ENCODE measurements at regions not wholly inside any gene's neighbourhood (a gene's known extent, or its start where the extent isn't known, plus 50 kb on each side); places are given as distances from the start of the nearest gene placed in this dataset.

GRCh38 chr19:29131456-29131855 lies 81.5 kb downstream of the UQCRFS1 start:
- Histone ChIP-seq H3K27me3 (peaks cover 0 to 2% (median 0%) of the 10 kb centered on the region in 3 donors), H3K36me3 (no peaks in the 10 kb centered on the region), H3K4me3 (no peak overlapping the region), H3K27ac (no peak overlapping the region), H3K4me1 (no peaks in the 10 kb centered on the region), H3K9me3 (no peaks in the 10 kb centered on the region)
- intact Hi-C loops (cut with DNase I; ENCODE audit: low total_unique reads), result no loop called here
- DNase-seq, result no peak
- in situ Hi-C loops (cut with MboI; ENCODE audit: low sequenced_read_pairs in 4 of 4), result no loop called here
- no peak for ATAC-seq
- no peak for TF ChIP-seq CTCF (IDR thresholded peaks at IDR 0.05 in 4 of 5, conservative IDR thresholded peaks at IDR 0.05 in 1 of 5)
- TF ChIP-seq POLR2A (IDR thresholded peaks at IDR 0.05), result no peak

DNA sequence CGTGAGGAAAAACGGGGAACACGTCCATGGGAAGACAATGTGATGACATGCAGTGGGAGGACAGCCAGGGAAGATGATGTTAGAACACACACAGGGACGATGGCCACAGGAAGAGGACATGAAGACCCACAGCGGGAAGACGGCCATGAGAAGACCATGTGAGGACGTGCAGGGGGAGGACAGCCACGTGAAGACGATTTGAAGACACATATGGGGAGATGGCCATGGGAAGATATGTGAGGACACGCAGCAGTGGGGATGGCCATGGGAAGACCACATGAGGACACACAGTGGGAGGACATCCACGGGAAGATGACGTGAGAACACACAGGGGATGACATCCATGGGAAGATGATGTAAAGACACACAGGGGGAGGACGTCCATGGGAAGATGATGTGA lies 83.8 kb downstream of the UQCRFS1 start:
- intact Hi-C loops (cut with DNase I; ENCODE audit: low total_unique reads), result no loop called here
- H3K9me3 ChIP-seq, result no peaks in the 10 kb centered on the region
- H3K27ac ChIP-seq, result no peak overlapping the region
- H3K4me3 ChIP-seq, result no peak overlapping the region
- DNase-seq, result no peak
- TF ChIP-seq CTCF (IDR thresholded peaks at IDR 0.05 in 4 of 5, conservative IDR thresholded peaks at IDR 0.05 in 1 of 5), result no peak
- no peak for TF ChIP-seq POLR2A (IDR thresholded peaks at IDR 0.05)
- H3K27me3 ChIP-seq, result peaks cover 0 to 2% (median 0%) of the 10 kb centered on the region in 3 donors
- ATAC-seq, result no peak
- H3K4me1 ChIP-seq, result no peaks in the 10 kb centered on the region
- no peaks in the 10 kb centered on the region for H3K36me3 ChIP-seq
- in situ Hi-C loops (cut with MboI; ENCODE audit: low sequenced_read_pairs in 4 of 4), result no loop called here

- Histone ChIP-seq H3K27ac (no peak overlapping the region), H3K36me3 (no peaks in the 10 kb centered on the region), H3K4me3 (no peak overlapping the region), H3K27me3 (peaks cover 0 to 2% (median 0%) of the 10 kb centered on the region in 3 donors), H3K9me3 (no peaks in the 10 kb centered on the region), H3K4me1 (no peaks in the 10 kb centered on the region)
- TF ChIP-seq CTCF (IDR thresholded peaks at IDR 0.05 in 4 of 5, conservative IDR thresholded peaks at IDR 0.05 in 1 of 5), result no peak
- no peak for TF ChIP-seq POLR2A (IDR thresholded peaks at IDR 0.05)
- intact Hi-C loops (cut with DNase I; ENCODE audit: low total_unique reads) (no loop called here), in situ Hi-C loops (cut with MboI; ENCODE audit: low sequenced_read_pairs in 4 of 4) (no loop called here)
- DNase-seq (no peak), ATAC-seq (no peak)
Measured at GRCh38 chr19:29128203-29128602, 84.7 kb downstream of the UQCRFS1 start.

GRCh38 chr19:29122185-29122584 lies 90.8 kb downstream of the UQCRFS1 start:
- H3K4me1 ChIP-seq, result no peaks in the 10 kb centered on the region
- in situ Hi-C loops (cut with MboI; ENCODE audit: low sequenced_read_pairs in 4 of 4) (loop anchor here in 1 of 4 donors (25.0 kb wide), 1 partner anchor 140 kb away; no protein-coding TSS in a partner anchor), intact Hi-C loops (cut with DNase I; ENCODE audit: low total_unique reads) (no loop called here)
- no peaks in the 10 kb centered on the region for H3K9me3 ChIP-seq
- TF ChIP-seq CTCF (IDR thresholded peaks at IDR 0.05 in 4 of 5, conservative IDR thresholded peaks at IDR 0.05 in 1 of 5) (no peak), POLR2A (IDR thresholded peaks at IDR 0.05) (no peak)
- peaks cover 0 to 2% (median 0%) of the 10 kb centered on the region in 3 donors for H3K27me3 ChIP-seq
- ATAC-seq (no peak), DNase-seq (no peak)
- H3K27ac ChIP-seq, result no peak overlapping the region
- no peaks in the 10 kb centered on the region for H3K36me3 ChIP-seq
- no peak overlapping the region for H3K4me3 ChIP-seq

DNA sequence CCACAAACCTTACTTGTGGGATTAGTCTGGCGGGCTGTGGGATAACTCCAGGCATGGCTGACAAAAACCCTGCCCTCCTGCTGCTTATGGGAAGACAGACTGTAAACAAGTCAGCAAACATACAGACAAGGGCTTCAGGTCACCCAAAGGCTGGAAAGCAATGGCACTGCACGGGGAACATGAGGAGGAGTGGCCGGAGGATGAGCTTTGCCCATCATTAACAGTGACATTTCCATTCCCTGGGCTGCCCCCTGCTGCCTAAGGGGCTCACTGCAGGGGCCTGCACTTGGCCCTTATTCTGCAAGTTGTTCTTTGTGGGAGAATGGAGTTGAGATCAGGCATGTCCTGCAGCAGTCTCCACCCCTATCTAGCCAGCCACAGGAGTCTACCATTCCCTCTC lies 91.3 kb downstream of the UQCRFS1 start:
- Histone ChIP-seq H3K36me3 (no peaks in the 10 kb centered on the region), H3K4me3 (no peak overlapping the region), H3K4me1 (no peaks in the 10 kb centered on the region), H3K27me3 (no peaks in the 10 kb centered on the region), H3K9me3 (no peaks in the 10 kb centered on the region), H3K27ac (no peak overlapping the region)
- ATAC-seq (no peak), DNase-seq (no peak)
- in situ Hi-C loops (cut with MboI; ENCODE audit: low sequenced_read_pairs in 4 of 4), result loop anchor here in 1 of 4 donors (25.0 kb wide), 1 partner anchor 141 kb away; no protein-coding TSS in a partner anchor
- no peak for TF ChIP-seq POLR2A (IDR thresholded peaks at IDR 0.05)
- peak in 2 of 5 experiments; percentile 14 to 26 for TF ChIP-seq CTCF (IDR thresholded peaks at IDR 0.05 in 4 of 5, conservative IDR thresholded peaks at IDR 0.05 in 1 of 5)
- intact Hi-C loops (cut with DNase I; ENCODE audit: low total_unique reads), result no loop called here

All from gastrocnemius medialis (tissue), 4 donors.